GM23338 (cell line): ENCODE measurements at regions not wholly inside any gene's neighbourhood (a gene's known extent, or its start where the extent isn't known, plus 50 kb on each side); places are given as distances from the start of the nearest gene placed in this dataset.

Experiments
- EZH2 ChIP-seq: fragments of 200-600 bp; sonication (generic); IDR thresholded peaks from one replicate; pipeline ENCODE4 v1.8.0; 2017; ENCODE audit warnings: antibody characterized with exemption, mild to moderate bottlenecking, low read depth; ENCODE audit not compliant: unreplicated experiment
- EZH2phosphoT487 ChIP-seq: fragments of 200-600 bp; sonication (generic); IDR thresholded peaks from one replicate; pipeline ENCODE4 v1.8.1; 2018; ENCODE audit warnings: antibody characterized with exemption; ENCODE audit not compliant: unreplicated experiment
- TF ChIP-seq, protein P1 (sequence below), 2 experiments: fragments of 200-600 bp in 1 of 2; sonication (generic) in 1 of 2; conservative IDR thresholded peaks; 2 replicates each; pipeline versions ENCODE4 v1.5.1 to v1.6.1; 2016 to 2017; ENCODE audit warnings: antibody characterized with exemption in 2 of 2, low read depth in 2 of 2, mild to moderate bottlenecking in 2 of 2, moderate library complexity in 1 of 2

- TF ChIP-seq, protein P1, sequence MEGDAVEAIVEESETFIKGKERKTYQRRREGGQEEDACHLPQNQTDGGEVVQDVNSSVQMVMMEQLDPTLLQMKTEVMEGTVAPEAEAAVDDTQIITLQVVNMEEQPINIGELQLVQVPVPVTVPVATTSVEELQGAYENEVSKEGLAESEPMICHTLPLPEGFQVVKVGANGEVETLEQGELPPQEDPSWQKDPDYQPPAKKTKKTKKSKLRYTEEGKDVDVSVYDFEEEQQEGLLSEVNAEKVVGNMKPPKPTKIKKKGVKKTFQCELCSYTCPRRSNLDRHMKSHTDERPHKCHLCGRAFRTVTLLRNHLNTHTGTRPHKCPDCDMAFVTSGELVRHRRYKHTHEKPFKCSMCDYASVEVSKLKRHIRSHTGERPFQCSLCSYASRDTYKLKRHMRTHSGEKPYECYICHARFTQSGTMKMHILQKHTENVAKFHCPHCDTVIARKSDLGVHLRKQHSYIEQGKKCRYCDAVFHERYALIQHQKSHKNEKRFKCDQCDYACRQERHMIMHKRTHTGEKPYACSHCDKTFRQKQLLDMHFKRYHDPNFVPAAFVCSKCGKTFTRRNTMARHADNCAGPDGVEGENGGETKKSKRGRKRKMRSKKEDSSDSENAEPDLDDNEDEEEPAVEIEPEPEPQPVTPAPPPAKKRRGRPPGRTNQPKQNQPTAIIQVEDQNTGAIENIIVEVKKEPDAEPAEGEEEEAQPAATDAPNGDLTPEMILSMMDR (conservative IDR thresholded peaks at IDR 0.05; ENCODE audit: low read depth in 2 of 2), result no peak
- no peak for TF ChIP-seq EZH2
- TF ChIP-seq EZH2phosphoT487, result no peak
These were observed 638.0 kb upstream of the MKI67 start for GRCh38 chr10:128764190-128764589.
